Spleen (tissue), 7 donors: ENCODE measurements at regions not wholly inside any gene's neighbourhood (a gene's known extent, or its start where the extent isn't known, plus 50 kb on each side); places are given as distances from the start of the nearest gene placed in this dataset.

ENCODE experiments used
- POLR2A ChIP-seq, 3 donors: fragments of 450-650 bp; IDR thresholded peaks; one replicate each; pipeline ENCODE4 v1.5.1; 2017; ENCODE audit warnings: antibody characterized with exemption in 3 of 3, mild to moderate bottlenecking in 1 of 3
- POLR2AphosphoS5 ChIP-seq, 3 donors: sonication (generic); formaldehyde crosslinking; IDR thresholded peaks; one replicate each; pipeline ENCODE4 v1.5.1; 2017; ENCODE audit warnings: antibody characterized with exemption in 3 of 3
- TF ChIP-seq, protein P1 (sequence below), 11 experiments: fragments of 200-600 bp in 7 of 11; fragments of 450-650 bp in 4 of 11; sonication (generic) in 4 of 11; IDR thresholded peaks in 8 of 11; conservative IDR thresholded peaks in 3 of 11; 1 replicate in 7 of 11; 2 replicates in 4 of 11; pipeline versions ENCODE4 v1.4.0 to v1.8.0; 2016 to 2021; ENCODE audit warnings: antibody characterized with exemption in 11 of 11, inconsistent platforms in 4 of 11, mild to moderate bottlenecking in 1 of 11
- donor health status: DM: no; HTN: no; CAD: no; lungs with moderate emphysema.
- donor health status: DM: no; HTN: no; CAD: no.
- donor health status: DM: no; HTN: no; CAD: no.

DNA sequence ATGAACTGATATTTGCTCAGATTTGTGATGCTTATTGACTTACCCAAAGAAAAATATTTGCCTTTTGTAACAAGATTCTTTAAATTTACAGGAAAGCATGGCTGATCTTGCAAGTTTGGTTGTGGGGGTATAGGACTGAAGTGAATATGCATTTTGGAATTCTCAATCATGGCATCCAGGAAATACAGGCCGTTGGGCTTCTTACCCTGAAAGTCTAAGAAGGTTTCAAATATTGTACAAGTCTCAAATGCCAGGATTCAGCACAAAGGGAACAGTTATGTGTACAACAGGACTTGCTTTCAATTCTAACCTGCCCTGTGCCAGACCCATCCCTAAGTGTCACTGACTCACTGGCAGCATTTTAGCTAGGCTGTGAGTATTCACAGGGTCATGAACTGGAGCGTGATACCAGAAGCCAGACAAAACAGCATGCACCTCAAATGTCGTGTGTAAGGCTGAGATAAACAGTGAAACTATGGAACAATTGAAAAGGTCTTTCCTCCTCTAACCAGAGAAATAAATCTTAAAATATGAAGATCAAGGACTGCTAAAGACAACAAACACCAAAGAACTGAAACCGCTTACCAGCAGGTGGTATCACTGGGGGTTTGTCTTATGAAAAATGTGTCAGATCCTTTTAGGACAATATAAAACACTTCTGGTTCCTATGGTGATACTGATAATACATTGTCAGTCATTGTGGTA is 168.6 kb upstream of the RGMB start:
- TF ChIP-seq, protein P1, sequence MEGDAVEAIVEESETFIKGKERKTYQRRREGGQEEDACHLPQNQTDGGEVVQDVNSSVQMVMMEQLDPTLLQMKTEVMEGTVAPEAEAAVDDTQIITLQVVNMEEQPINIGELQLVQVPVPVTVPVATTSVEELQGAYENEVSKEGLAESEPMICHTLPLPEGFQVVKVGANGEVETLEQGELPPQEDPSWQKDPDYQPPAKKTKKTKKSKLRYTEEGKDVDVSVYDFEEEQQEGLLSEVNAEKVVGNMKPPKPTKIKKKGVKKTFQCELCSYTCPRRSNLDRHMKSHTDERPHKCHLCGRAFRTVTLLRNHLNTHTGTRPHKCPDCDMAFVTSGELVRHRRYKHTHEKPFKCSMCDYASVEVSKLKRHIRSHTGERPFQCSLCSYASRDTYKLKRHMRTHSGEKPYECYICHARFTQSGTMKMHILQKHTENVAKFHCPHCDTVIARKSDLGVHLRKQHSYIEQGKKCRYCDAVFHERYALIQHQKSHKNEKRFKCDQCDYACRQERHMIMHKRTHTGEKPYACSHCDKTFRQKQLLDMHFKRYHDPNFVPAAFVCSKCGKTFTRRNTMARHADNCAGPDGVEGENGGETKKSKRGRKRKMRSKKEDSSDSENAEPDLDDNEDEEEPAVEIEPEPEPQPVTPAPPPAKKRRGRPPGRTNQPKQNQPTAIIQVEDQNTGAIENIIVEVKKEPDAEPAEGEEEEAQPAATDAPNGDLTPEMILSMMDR (IDR thresholded peaks at IDR 0.05 in 8 of 11, conservative IDR thresholded peaks at IDR 0.05 in 3 of 11): no peak
- TF ChIP-seq POLR2AphosphoS5 (IDR thresholded peaks at IDR 0.05): no peak
- TF ChIP-seq POLR2A (IDR thresholded peaks at IDR 0.05): no peak
